ENCODE measurements at regions not wholly inside any gene's neighbourhood (a gene's known extent, or its start where the extent isn't known, plus 50 kb on each side); places are given as distances from the start of the nearest gene placed in this dataset.

DNA sequence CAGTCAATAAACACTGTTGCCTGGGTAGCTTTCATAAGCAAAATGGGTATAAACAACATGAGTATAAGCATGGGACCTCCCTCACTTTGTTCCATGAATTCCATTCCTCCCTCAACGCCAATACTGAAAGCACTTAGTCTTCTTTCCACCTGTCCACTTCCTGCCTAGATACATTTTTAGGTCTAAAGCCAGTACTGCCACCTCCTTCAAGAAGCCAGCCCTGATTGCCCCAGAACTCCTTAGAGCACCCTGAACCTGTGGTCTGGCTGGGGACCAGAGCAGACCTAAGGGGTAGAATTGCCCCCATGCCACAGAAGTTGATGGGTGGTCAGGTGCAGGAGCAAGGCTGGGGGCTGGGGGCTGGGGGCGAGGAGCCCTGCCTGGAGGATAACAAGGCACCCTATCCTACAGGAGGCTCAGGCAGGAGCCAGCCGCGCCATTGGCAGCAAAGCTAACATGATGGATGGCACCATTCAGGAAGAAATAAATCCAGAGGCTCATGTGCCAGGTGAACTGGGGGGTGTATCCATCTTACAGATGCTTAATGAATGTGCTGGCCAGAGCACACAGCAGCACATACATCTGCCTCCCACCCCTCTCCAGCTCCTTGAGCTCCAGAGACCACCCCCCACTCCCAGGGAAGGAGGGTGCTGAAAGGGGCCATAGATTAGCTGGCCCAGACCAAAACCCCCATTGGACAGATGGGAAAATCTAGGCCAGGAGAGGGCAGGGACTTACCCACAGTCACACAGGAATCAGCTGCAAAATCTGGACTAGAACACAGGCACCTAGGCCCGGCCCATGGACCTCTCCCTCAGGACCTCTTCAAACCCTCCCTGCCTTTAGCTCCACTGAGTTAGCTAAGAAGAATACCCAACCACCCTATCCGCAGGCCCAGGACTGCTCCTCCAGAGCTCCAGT lies 113.8 kb upstream of the LINGO1 start:
- Histone ChIP-seq H3K9me3 (replicated peaks; ENCODE audit: low read length) (no peaks in the 10 kb centered on the region), H3K9ac (ENCODE audit: low read depth, low read length) (no peak overlapping the region), H3K27me3 (ENCODE audit: control insufficient read depth, insufficient read depth, low read length) (peaks cover 27% of the 10 kb centered on the region), H3K4me3 (ENCODE audit: low read length) (no peak overlapping the region), H3K4me1 (ENCODE audit: control insufficient read depth, insufficient read depth, low read length) (no peaks in the 10 kb centered on the region), H3K36me3 (ENCODE audit: insufficient read depth, low read length) (no peaks in the 10 kb centered on the region), H3K4me2 (ENCODE audit: low read length) (no peak overlapping the region)

DNA sequence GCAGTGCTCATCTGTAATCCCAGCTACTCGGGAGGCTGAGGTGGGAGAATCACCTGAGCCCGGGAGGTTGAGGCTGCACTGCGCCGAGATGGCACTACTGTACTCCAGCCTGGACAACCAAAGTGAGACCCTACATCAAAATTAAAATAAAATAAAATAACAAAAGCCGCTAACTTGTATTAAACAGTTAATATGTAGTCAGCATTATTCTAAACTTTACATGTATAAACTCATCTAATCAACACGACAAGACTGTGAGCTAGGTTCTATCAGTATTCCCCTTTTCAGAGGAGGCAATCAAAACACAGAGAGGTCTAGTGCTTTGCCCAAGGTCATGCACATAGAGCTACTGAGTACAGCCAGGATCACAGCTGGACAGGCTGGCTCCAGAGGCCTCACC lies 111.7 kb upstream of the LINGO1 start:
- Histone ChIP-seq H3K4me2 (ENCODE audit: low read length) (no peak overlapping the region), H3K4me1 (ENCODE audit: control insufficient read depth, insufficient read depth, low read length) (no peaks in the 10 kb centered on the region), H3K4me3 (ENCODE audit: low read length) (no peak overlapping the region), H3K9me3 (replicated peaks; ENCODE audit: low read length) (no peaks in the 10 kb centered on the region), H3K9ac (ENCODE audit: low read depth, low read length) (no peak overlapping the region), H3K36me3 (ENCODE audit: insufficient read depth, low read length) (no peaks in the 10 kb centered on the region), H3K27me3 (ENCODE audit: control insufficient read depth, insufficient read depth, low read length) (peaks cover 42% of the 10 kb centered on the region)

DNA sequence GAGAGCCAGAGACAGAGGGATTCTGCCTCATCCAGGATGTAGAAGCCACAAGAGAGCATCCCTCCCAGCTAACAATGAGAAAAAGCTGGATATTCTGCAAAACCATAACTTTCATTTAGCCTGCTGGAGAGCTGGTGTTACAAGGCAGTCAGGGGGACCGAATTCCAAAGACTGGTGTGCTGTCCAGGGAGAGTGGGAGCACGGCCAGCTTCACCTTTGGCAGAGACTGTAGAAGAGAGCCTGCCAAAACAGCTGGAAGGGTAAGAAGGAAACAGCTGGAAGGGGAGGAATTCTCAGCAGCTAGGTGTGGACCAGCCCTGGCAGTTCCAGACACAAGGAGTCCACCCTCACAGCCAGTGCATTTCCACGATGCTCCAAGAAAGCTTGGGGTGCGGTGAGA lies 109.9 kb upstream of the LINGO1 start:
- Histone ChIP-seq H3K4me3 (ENCODE audit: low read length) (no peak overlapping the region), H3K36me3 (ENCODE audit: insufficient read depth, low read length) (no peaks in the 10 kb centered on the region), H3K27me3 (ENCODE audit: control insufficient read depth, insufficient read depth, low read length) (peaks cover 60% of the 10 kb centered on the region), H3K4me1 (ENCODE audit: control insufficient read depth, insufficient read depth, low read length) (no peaks in the 10 kb centered on the region), H3K9me3 (replicated peaks; ENCODE audit: low read length) (no peaks in the 10 kb centered on the region), H3K4me2 (ENCODE audit: low read length) (no peak overlapping the region), H3K9ac (ENCODE audit: low read depth, low read length) (no peak overlapping the region)

DNA sequence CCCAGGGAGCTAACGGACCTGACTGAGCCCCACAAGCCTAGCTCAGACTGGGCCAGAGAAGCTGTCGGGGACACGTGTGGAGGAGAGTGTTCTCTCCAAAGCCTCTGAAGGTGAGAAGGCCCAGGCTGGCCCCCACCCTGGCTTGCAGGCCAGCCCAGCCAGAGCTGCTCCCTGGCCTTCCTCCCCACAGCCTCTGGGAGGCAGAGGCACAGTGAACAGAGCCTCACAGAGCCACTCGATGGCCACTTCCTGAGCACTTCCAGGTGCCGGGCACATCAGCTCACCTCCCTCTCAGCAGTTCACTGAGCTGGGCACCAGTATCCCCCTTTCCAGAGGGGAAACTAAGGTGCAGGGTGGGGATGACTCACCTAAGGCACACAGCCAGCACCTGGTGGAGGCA lies 109.4 kb upstream of the LINGO1 start:
- Histone ChIP-seq H3K27me3 (ENCODE audit: control insufficient read depth, insufficient read depth, low read length) (peaks cover 60% of the 10 kb centered on the region), H3K9ac (ENCODE audit: low read depth, low read length) (no peak overlapping the region)

DNA sequence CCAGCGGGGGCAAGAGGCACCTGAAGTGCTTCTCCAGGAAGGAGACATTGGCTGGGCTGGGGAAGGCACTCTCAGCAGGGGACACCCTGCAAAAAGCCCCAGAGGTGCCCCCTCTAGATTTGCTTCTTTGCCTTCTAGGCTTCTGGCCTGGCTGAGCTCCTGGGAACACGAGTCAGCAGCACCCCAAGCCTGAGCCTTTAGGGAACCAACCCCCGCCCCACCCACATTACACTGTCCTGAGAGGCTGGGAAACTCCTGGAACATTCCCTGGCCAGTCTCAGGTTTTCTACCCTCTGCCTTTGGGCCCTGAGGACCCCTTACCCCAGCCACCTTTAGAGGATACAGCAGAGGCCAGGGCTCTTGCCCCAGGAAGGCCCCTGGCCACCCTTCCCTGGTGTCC lies 108.4 kb upstream of the LINGO1 start:
- peaks cover 60% of the 10 kb centered on the region for H3K27me3 ChIP-seq (ENCODE audit: control insufficient read depth, insufficient read depth, low read length)
- no peak overlapping the region for H3K9ac ChIP-seq (ENCODE audit: low read depth, low read length)
- no peak overlapping the region for H3K4me2 ChIP-seq (ENCODE audit: low read length)

More for the DNA sequence above, 109.4 kb upstream of the LINGO1 start:
- H3K4me3 ChIP-seq (ENCODE audit: low read length) = no peak overlapping the region
- H3K4me1 ChIP-seq (ENCODE audit: control insufficient read depth, insufficient read depth, low read length) = no peaks in the 10 kb centered on the region
- H3K4me2 ChIP-seq (ENCODE audit: low read length) = no peak overlapping the region
- H3K36me3 ChIP-seq (ENCODE audit: insufficient read depth, low read length) = no peaks in the 10 kb centered on the region
- H3K9me3 ChIP-seq (replicated peaks; ENCODE audit: low read length) = no peaks in the 10 kb centered on the region

DNA sequence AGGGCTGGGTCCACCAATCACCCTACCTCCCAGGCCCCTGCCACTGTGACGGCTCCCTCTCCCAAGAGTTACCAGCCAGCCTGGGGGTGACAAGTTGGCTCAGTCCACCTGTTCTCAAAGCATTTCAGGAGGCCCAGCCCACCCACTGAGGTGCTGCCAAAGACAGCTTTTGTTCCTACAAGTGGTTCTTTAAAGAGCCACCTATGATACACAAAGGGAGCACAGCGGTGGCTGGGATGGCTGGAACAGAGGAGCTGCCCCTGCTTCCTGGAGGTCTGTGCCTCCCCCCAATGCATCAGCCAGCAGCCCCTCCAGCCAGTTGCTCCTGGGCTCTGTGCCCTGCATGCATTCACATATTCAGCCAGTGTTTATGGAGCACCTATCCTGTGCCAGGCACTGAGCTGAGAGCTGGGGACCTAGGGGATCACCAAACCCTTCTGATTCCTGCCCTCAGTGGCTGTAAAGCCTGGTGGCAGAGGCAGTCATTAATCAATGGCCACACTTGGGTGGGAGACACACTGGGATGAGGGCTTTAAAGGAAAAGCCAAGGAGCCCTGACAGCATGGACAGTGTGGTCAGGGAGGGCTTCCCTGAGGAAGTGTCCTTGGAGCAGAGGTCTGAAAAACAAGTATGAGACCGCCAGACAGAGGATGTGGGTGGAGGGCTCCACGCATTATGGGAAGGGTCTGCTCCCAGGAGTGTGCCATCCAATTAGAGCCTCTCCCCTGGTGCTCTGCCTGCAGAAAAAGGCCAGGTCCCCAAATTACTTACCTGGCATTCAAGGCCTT lies 107.1 kb upstream of the LINGO1 start:
- Histone ChIP-seq H3K36me3 (ENCODE audit: insufficient read depth, low read length) (no peaks in the 10 kb centered on the region), H3K4me3 (ENCODE audit: low read length) (no peak overlapping the region)

More for the DNA sequence above, 108.4 kb upstream of the LINGO1 start:
- Histone ChIP-seq H3K4me1 (ENCODE audit: control insufficient read depth, insufficient read depth, low read length) (no peaks in the 10 kb centered on the region), H3K9me3 (replicated peaks; ENCODE audit: low read length) (no peaks in the 10 kb centered on the region), H3K36me3 (ENCODE audit: insufficient read depth, low read length) (no peaks in the 10 kb centered on the region), H3K4me3 (ENCODE audit: low read length) (no peak overlapping the region)

DNA sequence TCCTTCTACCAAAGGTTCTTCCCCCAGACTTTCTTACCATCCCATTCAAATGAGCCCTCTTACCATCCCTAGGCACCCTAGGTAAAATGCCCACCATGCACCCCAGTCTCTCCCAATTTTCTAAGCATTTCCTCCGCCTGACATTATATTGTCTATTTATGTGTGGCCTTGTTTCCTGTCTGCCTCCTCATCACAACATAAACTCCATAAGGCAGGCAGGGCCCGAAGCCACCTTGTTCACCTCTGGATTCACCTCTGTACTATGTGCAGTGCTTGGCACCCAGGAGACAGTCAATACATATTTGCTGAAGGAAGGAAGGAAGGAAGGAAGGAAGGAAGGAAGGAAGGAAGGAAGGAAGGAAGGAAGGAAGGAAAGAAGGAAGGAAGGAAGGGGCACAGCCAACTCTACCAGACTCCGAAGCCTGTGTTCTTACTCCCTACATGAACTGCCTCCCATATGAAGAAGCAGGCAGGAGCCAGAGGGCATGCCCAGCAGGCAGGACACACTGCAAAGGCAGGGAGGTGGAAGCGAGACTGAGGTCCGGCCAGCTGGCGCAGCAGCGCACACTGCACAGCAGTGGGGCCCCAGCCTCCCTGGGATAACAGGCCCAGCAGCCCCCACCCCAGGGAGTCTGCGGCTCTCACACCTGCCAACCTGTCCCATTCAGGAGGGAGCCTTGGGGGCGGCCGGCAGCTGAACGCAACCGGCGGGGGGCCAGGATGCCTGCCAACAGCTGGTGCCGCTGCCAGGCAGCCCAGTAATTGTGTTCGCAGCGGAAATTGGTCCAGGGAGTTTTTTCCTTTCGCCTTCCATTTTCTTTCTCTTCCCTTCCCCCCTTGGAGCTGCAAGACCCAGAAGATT lies 106.0 kb upstream of the LINGO1 start:
- H3K9ac ChIP-seq (ENCODE audit: low read depth, low read length) = no peak overlapping the region

More for the DNA sequence above, 107.1 kb upstream of the LINGO1 start:
- H3K9ac ChIP-seq (ENCODE audit: low read depth, low read length) = no peak overlapping the region
- no peaks in the 10 kb centered on the region for H3K9me3 ChIP-seq (replicated peaks; ENCODE audit: low read length)
- H3K4me1 ChIP-seq (ENCODE audit: control insufficient read depth, insufficient read depth, low read length) = no peaks in the 10 kb centered on the region
- H3K27me3 ChIP-seq (ENCODE audit: control insufficient read depth, insufficient read depth, low read length) = peaks cover 70% of the 10 kb centered on the region
- H3K4me2 ChIP-seq (ENCODE audit: low read length) = no peak overlapping the region

DNA sequence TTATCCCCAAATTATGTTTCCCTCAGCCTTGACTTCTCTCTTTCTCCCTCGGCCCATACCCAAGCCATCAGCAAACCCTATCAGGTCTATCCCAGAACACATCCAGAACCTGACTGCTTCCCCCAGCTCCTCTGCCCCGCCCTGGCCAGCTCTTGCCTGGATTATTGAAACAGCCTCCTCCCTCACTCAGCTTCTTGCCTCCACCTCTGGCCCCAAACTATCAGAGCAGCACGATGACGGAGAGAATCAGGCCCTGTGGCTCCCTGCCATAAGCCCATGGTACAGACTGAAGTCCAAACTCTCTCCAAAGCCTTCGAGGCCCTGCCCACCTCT lies 105.3 kb upstream of the LINGO1 start:
- no peak overlapping the region for H3K4me3 ChIP-seq (ENCODE audit: low read length)
- H3K9ac ChIP-seq (ENCODE audit: low read depth, low read length) = no peak overlapping the region
- H3K9me3 ChIP-seq (replicated peaks; ENCODE audit: low read length) = no peaks in the 10 kb centered on the region
- H3K27me3 ChIP-seq (ENCODE audit: control insufficient read depth, insufficient read depth, low read length) = peaks cover 79% of the 10 kb centered on the region
- H3K4me1 ChIP-seq (ENCODE audit: control insufficient read depth, insufficient read depth, low read length) = no peaks in the 10 kb centered on the region
- no peak overlapping the region for H3K4me2 ChIP-seq (ENCODE audit: low read length)
- H3K36me3 ChIP-seq (ENCODE audit: insufficient read depth, low read length) = no peaks in the 10 kb centered on the region

More for the DNA sequence above, 106.0 kb upstream of the LINGO1 start:
- Histone ChIP-seq H3K27me3 (ENCODE audit: control insufficient read depth, insufficient read depth, low read length) (peaks cover 78% of the 10 kb centered on the region), H3K9me3 (replicated peaks; ENCODE audit: low read length) (no peaks in the 10 kb centered on the region), H3K4me1 (ENCODE audit: control insufficient read depth, insufficient read depth, low read length) (no peaks in the 10 kb centered on the region), H3K36me3 (ENCODE audit: insufficient read depth, low read length) (no peaks in the 10 kb centered on the region), H3K4me2 (ENCODE audit: low read length) (no peak overlapping the region), H3K4me3 (ENCODE audit: low read length) (no peak overlapping the region)

DNA sequence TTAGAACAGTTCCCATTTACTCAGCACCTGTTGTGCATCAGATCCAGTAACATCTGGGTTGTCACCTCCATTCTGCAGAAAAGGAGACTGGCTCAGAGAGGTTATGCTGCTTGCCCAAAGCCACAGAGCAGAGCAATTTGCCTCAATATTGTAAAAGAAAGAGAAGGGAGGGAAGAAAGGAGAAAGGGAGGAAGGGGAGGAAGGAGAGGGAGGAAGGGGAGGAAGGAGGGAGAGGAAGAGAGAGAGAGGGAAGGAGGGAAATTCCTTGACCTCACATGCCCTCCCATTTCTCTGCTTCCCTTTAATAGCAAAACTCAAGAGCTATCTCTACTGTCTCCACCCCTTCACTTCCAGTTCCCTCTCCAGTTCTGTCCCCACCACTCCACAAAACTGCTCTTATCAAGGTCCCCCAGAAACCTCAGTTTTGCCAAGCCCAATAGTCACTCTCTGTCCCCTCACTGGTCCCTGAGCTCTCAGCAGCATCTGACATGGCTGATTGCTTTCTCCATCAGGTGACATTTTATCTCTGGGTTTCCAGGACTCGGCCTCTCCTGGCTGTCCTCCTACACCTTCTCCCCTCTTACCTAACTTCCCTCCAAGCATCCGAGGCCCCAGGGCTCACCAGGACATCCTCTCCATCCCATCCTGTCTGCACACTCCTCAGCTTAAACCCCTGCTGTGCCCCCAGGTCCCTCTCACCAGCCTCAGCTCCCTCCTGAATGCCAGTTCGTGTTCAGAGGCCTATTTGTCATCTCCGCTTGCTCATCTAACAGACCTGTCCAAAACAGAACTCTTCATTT lies 104.7 kb upstream of the LINGO1 start:
- Histone ChIP-seq H3K9ac (ENCODE audit: low read depth, low read length) (no peak overlapping the region), H3K4me1 (ENCODE audit: control insufficient read depth, insufficient read depth, low read length) (no peaks in the 10 kb centered on the region), H3K27me3 (ENCODE audit: control insufficient read depth, insufficient read depth, low read length) (peaks cover 75% of the 10 kb centered on the region), H3K9me3 (replicated peaks; ENCODE audit: low read length) (no peaks in the 10 kb centered on the region), H3K36me3 (ENCODE audit: insufficient read depth, low read length) (no peaks in the 10 kb centered on the region), H3K4me2 (ENCODE audit: low read length) (no peak overlapping the region), H3K4me3 (ENCODE audit: low read length) (no peak overlapping the region)

DNA sequence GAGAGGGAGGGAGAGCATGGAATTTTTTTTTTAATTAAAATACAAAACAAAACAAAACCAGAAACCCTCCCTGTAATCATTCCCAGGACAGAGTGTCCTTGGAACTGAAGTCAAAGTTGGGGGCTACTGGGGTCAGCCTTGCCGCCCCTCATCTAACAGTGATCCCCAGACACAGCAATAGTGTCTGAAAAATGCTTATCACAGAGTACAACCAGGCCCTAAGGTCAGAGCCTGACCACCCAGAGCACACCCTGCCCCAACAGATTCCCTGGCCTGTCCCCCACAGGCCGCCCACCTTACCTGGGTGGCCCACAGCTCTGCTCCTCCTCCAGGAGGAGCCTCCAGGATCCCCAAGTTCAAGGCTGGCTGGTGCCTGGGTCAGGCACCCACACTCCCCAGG lies 101.6 kb upstream of the LINGO1 start:
- H3K9me3 ChIP-seq (replicated peaks; ENCODE audit: low read length) = no peaks in the 10 kb centered on the region
- H3K4me1 ChIP-seq (ENCODE audit: control insufficient read depth, insufficient read depth, low read length) = no peaks in the 10 kb centered on the region
- no peak overlapping the region for H3K9ac ChIP-seq (ENCODE audit: low read depth, low read length)
- no peaks in the 10 kb centered on the region for H3K36me3 ChIP-seq (ENCODE audit: insufficient read depth, low read length)
- H3K27me3 ChIP-seq (ENCODE audit: control insufficient read depth, insufficient read depth, low read length) = peaks cover 71% of the 10 kb centered on the region
- no peak overlapping the region for H3K4me3 ChIP-seq (ENCODE audit: low read length)
- H3K4me2 ChIP-seq (ENCODE audit: low read length) = no peak overlapping the region

Measured in skeletal muscle satellite cell (primary cell).